NCI-H510A treated with DMSO at 0.1 percent for 48 hours (cell line): ENCODE measurements at regions not wholly inside any gene's neighbourhood (a gene's known extent, or its start where the extent isn't known, plus 50 kb on each side); places are given as distances from the start of the nearest gene placed in this dataset.
A peak's percentile ranks its signal among the peaks of the same experiment; 100 is the strongest.

Source experiments
- DNase-seq: peaks from one replicate; lab custom pipeline; 2025; lab: John Stamatoyannopoulos, UW

DNA sequence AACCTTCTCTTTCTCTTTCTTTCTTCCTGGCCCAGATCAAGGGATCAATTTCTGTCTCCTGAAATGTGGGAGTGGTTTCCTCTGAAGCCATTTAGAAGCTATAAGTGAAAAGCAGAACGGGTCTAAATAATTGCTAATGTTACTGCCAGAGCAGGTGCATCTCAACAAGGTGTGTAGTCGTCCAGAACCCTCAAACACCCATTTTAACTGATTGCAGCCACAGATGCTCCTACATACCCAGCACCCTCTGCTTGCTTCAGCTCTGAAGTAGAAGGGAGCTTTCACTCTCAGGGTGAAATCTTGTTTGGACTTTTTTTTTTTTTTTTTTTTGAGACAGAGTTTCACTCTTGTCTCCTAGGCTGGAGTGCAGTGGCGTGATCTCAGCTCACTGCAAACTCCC lies 592.1 kb upstream of the ARID1B start:
- no peak for DNase-seq

DNA sequence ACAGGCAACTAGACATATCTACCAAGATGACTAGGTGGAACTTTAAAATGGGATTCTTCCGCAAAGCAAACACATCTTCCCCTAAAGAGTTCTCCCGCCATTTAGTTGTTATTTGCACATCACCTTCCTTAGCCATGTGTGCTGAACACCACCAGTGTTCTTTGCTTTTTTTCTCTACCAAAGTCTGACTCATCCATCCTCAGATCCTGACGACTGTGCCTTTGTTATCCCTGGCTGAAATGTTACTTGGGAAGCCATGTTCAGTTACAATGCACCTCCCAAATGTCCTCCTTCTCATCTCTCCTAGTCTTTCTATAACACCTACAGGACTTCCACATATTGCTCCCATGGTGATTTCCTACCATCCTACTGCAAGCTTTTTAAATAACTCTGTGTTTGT lies 593.5 kb upstream of the ARID1B start:
- DNase-seq, result no peak

GRCh38 chr6:156182356-156182755 lies 594.8 kb upstream of the ARID1B start:
- no peak for DNase-seq

- DNase-seq, result no peak
Observed at GRCh38 chr6:156181506-156181905, 595.7 kb upstream of the ARID1B start.

DNA sequence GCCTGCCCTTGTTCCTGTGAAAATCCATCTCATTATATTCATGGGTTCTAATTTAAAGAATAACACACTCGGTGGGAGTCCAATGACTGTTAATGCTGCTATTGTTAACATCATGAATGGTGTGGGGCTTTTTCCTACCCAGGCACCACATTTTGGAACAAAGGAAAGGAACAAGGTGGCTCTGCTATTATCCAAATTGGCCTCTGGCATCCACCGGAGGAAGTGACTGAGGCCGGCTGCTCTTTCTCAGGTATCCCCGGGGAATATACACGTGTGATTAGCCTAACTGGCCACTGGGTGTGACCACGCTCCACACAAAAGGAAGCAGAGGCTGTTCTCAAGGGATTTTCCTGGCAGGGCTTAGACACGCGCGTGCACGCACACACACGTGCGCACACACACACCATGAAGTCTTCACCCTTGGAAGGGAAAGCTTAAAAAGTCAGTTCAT lies 601.2 kb upstream of the ARID1B start:
- DNase-seq, result no peak

- no peak for DNase-seq
Observed at GRCh38 chr6:156175433-156175832, 601.7 kb upstream of the ARID1B start.

- no peak for DNase-seq
Observed at GRCh38 chr6:156174031-156174890, 602.9 kb upstream of the ARID1B start.

DNA sequence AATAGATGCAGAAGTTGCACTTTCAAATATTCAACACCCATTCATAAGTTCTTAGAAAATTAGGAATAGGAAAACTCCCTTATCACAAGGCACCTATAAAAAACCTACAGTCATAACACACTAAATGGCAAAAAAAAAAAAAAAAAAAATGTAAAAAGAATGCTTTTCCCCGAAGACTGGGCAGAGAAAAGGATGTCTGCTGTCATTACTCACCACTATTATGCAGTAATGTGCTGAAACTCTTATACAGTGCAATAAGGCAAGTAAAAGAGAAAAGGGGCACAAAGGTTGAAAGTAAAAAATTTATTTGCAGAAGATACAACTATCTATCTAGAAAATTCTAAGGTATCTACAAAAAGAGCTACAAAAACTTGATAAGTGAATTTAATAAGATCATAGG lies 607.8 kb upstream of the ARID1B start:
- DNase-seq, result no peak

DNA sequence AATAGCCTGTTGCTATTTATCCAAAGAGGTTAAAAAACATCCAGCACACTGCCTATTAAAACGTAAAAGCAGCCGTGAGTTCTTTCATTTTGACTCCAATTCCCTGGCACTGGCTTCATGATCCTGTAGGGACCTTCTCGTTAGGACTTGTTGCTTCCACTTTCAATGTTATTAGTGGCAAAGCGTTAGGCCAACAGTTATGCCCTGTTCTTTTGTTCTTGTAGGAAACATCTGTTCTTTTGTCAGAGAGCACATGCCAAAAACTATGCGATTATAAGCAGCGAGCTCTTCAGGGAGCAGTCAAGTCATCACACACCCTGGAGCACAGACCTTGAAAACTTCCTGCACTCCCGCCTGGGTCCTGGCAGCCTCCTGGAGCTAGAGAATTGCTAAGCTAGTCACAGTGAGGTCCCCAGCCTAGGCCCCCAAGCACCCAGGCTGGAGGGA lies 609.5 kb upstream of the ARID1B start:
- DNase-seq, result no peak

GRCh38 chr6:156167016-156167624 lies 610.1 kb upstream of the ARID1B start:
- no peak for DNase-seq

GRCh38 chr6:156166093-156166492 lies 611.1 kb upstream of the ARID1B start:
- DNase-seq, result no peak

DNA sequence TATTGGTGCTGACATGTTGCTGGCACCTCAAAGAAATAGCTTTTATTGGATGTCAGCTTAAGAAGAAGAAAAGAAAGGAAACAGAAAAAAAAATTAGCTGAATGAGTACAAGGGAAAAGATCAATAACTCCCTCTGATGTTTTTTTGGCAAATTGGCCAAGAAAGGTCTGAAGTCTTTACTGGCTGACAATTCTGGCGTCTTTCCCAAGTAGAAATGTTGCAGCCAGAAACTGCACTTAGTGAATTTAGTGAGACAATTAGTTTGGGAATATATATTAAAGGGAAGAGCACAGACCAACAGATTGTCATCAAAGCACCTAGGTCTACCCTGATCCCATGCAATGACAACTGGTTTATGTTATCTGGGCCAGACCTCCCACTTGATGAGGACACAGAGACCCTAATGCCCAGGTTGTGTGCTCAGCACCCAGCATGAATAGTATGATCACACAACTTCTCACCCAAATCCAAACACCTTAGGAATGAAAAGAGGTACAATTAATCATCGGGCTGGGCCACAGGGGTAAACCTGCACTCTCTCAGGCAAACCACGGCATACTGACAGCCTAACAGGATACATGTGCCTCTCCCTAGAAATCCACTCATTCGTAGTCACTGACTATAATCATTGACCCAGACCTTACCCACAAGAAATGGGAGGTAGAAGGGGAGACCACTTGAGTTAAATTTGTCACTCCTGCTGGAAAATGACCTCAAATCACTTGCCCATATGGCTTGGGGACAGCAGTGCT lies 612.3 kb upstream of the ARID1B start:
- DNase-seq, result no peak

DNA sequence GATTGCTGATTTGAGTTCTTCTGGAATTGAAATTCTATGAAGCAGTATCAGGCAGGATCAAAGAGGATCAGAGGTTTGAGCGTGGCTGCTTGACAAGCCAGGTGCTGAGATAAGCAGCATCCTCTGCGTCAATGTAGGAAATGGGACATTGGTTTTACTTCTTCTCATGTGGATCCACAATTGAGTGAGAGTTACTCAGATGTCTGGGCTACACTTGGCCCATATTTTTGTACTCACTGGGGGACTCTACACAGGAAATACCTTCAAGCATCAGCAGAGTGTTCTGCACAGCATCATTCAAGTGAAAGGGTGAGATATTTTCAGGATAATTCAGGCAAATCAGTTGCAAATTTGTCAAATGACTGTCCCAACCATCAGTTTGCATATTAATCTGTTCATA lies 613.9 kb upstream of the ARID1B start:
- DNase-seq, result no peak

- no peak for DNase-seq
Observed at GRCh38 chr6:156161471-156161870, 615.7 kb upstream of the ARID1B start.

- no peak for DNase-seq
Observed at GRCh38 chr6:156160795-156161165, 616.4 kb upstream of the ARID1B start.

DNA sequence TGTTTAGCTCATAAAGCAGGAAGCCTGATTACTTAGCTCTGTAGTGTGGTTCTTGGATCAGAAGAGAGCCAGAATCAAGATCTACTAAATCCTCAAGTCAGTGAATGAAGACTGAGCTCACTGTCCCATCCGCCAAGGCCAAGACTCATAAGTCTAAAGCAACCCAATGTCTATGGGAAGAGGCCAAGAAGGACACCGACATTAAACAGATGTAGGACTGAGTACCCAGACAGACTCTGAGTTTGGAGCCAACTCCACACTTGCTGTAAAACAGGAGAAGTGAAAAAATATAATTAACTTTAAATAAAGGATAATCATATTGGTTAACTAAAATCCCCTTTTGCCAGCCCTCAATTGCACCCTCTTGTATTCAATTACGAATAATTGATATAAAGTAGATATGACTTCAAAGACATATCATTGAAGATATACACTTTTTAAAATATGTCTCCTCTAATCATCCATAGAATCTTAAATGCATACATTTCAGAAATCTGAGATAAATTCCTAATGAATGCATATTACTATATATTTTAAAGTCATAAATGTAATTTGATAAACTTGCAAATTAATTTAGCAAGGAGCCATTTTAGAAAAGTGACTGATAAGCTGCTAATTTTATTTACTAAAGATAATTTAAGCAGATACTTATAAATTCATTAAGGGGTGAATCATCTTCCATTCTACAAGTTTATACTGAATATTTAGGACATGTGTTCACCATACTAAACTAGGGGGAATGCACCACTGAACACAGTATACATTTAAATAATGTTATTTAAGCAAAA lies 617.0 kb upstream of the ARID1B start:
- DNase-seq, result no peak

GRCh38 chr6:156154896-156155295 lies 622.3 kb upstream of the ARID1B start:
- no peak for DNase-seq

GRCh38 chr6:156150391-156150790 lies 626.8 kb upstream of the ARID1B start:
- no peak for DNase-seq

DNA sequence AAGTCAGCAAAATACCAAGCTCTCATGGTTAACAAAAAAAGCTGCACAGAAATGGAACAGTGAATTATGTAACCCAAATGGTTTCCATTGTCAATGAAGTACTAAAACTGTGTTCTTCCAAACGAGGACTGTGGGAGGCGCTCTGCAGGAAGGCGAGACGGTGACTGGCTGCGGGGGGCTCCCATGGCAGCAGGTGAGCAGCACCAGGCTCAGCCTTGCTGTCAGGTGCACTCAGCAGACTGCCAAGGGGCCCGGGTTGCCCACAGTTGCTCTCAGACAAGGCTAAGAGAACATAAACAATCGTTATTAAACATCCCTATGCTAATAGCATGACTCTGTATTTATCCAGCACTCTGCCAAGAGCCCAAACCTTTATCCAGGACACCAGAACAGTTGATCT lies 630.3 kb upstream of the ARID1B start:
- peak; percentile 29 for DNase-seq

DNA sequence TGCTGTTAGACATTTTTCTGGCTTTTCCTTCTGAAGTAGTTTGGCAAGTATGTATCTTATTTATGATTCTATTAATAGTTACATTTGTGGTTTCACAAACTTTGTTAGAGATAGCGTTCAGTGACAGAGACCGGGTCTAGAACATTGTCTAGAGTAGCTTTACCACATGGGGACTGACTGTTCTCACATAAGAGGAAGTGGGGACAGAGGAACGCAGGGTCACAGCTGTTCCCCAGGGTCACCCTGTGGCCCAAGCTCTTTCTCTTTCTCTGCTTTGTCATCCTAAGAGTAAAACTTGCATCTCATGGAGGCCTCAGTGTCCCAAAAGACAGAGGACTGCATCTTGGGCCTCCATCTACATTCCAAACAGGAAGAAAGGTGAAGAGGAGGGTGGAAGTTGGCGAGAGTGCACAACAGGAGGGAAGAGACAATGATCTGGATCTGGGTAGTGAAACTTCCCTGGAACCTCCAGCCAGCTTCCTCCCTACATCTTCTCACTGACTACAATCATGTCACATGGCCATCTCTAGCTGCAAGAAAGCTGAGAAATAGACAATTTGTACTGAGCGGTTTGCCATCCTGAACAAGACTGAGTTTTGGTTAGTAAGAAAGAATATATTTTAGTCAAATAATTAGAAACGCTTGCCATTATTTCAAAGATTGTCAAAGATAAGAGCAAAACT lies 645.8 kb upstream of the ARID1B start:
- no peak for DNase-seq

DNA sequence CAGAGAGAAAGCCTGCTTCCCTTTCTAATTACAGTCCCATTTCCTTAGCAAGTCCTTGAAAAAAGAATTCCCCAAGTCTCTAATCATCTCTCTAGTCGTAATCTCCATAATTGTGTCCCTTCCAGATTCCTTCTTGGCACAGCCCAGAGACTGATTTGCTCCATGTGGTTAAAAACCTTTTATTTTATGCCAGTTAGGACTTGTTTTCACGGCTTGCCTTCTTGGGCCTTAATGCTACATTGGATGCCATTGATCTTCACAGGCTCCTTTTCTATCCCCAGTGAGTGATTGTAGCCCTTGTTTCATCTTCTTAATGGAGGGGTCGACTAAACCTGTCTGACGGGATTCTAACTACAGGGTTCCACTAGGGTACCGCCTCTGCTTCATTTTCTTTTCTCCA lies 650.6 kb upstream of the ARID1B start:
- peak; percentile 1 for DNase-seq
